Lung (tissue), 11 donors: ENCODE measurements at regions not wholly inside any gene's neighbourhood (a gene's known extent, or its start where the extent isn't known, plus 50 kb on each side); places are given as distances from the start of the nearest gene placed in this dataset.

Source experiments
- ATAC-seq: fragments of 200-7000 bp; cut with Tn5 transposase; one replicate; pipeline ENCODE4 v1.9.1; 2020; ENCODE audit warnings: moderate number of reproducible peaks; ENCODE audit not compliant: insufficient read depth, low FRiP score
- DNase-seq, 3 donors: peaks; one replicate each; pipeline ENCODE4 v3.0.0-alpha.2; 2013 to 2017
- H3K27ac ChIP-seq, 2 donors: one replicate each; pipeline ENCODE4 v1.5.1; 2013; ENCODE audit warnings: mild to moderate bottlenecking in 2 of 2, moderate library complexity in 2 of 2, control low read depth in 1 of 2, inconsistent platforms in 1 of 2, low read depth in 1 of 2, low read length in 1 of 2
- H3K27me3 ChIP-seq, 3 donors: one replicate each; pipeline ENCODE4 v1.5.1; 2013; ENCODE audit warnings: low read length in 2 of 3; ENCODE audit not compliant: control insufficient read depth in 3 of 3, insufficient read depth in 3 of 3
- H3K36me3 ChIP-seq, 4 donors: one replicate each; pipeline ENCODE4 v1.5.1; 2013; ENCODE audit warnings: low read length in 4 of 4, mild to moderate bottlenecking in 1 of 4, moderate library complexity in 1 of 4; ENCODE audit not compliant: control insufficient read depth in 4 of 4, insufficient read depth in 4 of 4
- H3K4me1 ChIP-seq, 5 donors: one replicate each; pipeline ENCODE4 v1.5.1; 2013; ENCODE audit warnings: low read length in 5 of 5, mild to moderate bottlenecking in 2 of 5, moderate library complexity in 1 of 5; ENCODE audit not compliant: control insufficient read depth in 5 of 5, insufficient read depth in 5 of 5
- H3K4me3 ChIP-seq: one replicate; pipeline ENCODE4 v1.5.1; 2013; ENCODE audit warnings: mild to moderate bottlenecking, control low read depth, moderate library complexity
- H3K9ac ChIP-seq, 2 donors: one replicate each; pipeline ENCODE4 v1.5.1; 2013; ENCODE audit warnings: low read length in 2 of 2, control low read depth in 1 of 2; ENCODE audit not compliant: insufficient read depth in 1 of 2
- H3K9me3 ChIP-seq, 4 donors: one replicate each; pipeline ENCODE4 v1.5.1; 2013; ENCODE audit warnings: low read length in 3 of 4, mild to moderate bottlenecking in 1 of 4, moderate library complexity in 1 of 4; ENCODE audit not compliant: control insufficient read depth in 4 of 4, insufficient read depth in 3 of 4
- CTCF ChIP-seq: IDR thresholded peaks from 2 replicates; pipeline ENCODE4 v1.5.1; 2012; ENCODE audit warnings: mild to moderate bottlenecking; ENCODE audit errors: control extremely low read depth, extremely low read depth
- whole genome bisulfite sequencing, 2 donors: extraction: QIAGEN DNeasy Blood & Tissue Kit; methylation state at CpG; one replicate each; pipeline ENCODE4 v1.1.7; 2013; 5-methylcytosine and 5-hydroxymethylcytosine counted together
- donor health status: control.
- donor health status: control.
- donor health status: Bipolar disorder and iron deficiency.
- donor health status: healthy.
- donor health status: DM: yes; HTN: yes; CAD: no.

- H3K4me1 ChIP-seq, result no peaks in the 10 kb centered on the region
- no peak for TF ChIP-seq CTCF
- 72% methylated on average over 2 of the region's 2 CpGs for WGBS, 2 donors
- no peaks in the 10 kb centered on the region for H3K27me3 ChIP-seq
- H3K4me3 ChIP-seq, result no peak overlapping the region
- DNase-seq (no peak), ATAC-seq (no peak)
- H3K36me3 ChIP-seq, result no peaks in the 10 kb centered on the region
- no peak overlapping the region for H3K9ac ChIP-seq
- H3K27ac ChIP-seq, result no peak overlapping the region
- peaks cover 0 to 2% (median 0%) of the 10 kb centered on the region in 4 donors for H3K9me3 ChIP-seq
These were observed 219.8 kb upstream of the C9orf72 start for GRCh38 chr9:27792971-27793689.

- DNase-seq, result no peak
- no peak for TF ChIP-seq CTCF
- WGBS, 2 donors, result 83 to 87% methylated on average over 1 of the region's 1 CpG
These were observed 226.0 kb upstream of the C9orf72 start for GRCh38 chr9:27799326-27799725.

GRCh38 chr9:27800159-27800558 lies 226.9 kb upstream of the C9orf72 start:
- no peaks in the 10 kb centered on the region for H3K9me3 ChIP-seq
- no peak for ATAC-seq
- WGBS, 2 donors, result 29 to 57% methylated on average over 1 of the region's 1 CpG
- H3K4me1 ChIP-seq, result peaks cover 0 to 22% (median 0%) of the 10 kb centered on the region in 5 donors
- no peaks in the 10 kb centered on the region for H3K36me3 ChIP-seq
- H3K4me3 ChIP-seq, result no peak overlapping the region
- no peak for TF ChIP-seq CTCF
- no peaks in the 10 kb centered on the region for H3K27me3 ChIP-seq
- H3K9ac ChIP-seq, result no peak overlapping the region
- H3K27ac ChIP-seq, result no peak overlapping the region
- DNase-seq, result peak in 1 of 3 donors; percentile 37

More at GRCh38 chr9:27799326-27799725, 226.0 kb upstream of the C9orf72 start:
- no peak for ATAC-seq
- Histone ChIP-seq H3K9me3 (no peaks in the 10 kb centered on the region), H3K27me3 (no peaks in the 10 kb centered on the region), H3K36me3 (no peaks in the 10 kb centered on the region), H3K4me1 (peaks cover 0 to 22% (median 0%) of the 10 kb centered on the region in 5 donors), H3K27ac (no peak overlapping the region), H3K9ac (no peak overlapping the region), H3K4me3 (no peak overlapping the region)
